ENCODE measurements at regions not wholly inside any gene's neighbourhood (a gene's known extent, or its start where the extent isn't known, plus 50 kb on each side); places are given as distances from the start of the nearest gene placed in this dataset.

DNA sequence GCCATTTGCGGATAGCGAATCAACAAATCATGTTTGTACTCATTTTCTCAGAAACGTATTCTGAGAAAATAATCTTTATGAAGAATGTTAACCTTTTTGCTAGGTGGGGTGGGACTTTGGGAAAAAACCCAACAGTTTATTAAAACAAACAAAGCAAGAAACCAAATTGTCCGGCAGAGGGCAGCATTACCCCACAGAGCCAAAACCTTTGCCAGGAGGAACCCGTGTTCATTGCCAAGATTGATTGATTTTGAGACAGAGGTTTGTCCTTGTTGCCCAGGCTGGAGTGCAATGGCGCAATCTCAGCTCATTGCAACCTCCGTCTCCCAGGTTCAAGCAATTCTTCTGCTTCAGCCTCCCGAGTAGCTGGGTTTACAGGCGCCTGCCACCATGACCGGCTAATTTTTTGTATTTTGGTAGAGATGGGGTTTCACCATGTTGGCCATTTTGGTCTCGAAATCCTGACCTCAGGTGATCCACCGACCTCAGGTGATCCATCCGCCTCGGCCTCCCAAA, 70.8 kb upstream of the RHOU start:
- no peaks in the 10 kb centered on the region for H3K27me3 ChIP-seq (ENCODE audit: control insufficient read depth, insufficient read depth, low read length)
- H3K36me3 ChIP-seq (ENCODE audit: control insufficient read depth, insufficient read depth, low read length) = no peaks in the 10 kb centered on the region
- peak; percentile 78 for ATAC-seq
- TF ChIP-seq TCF7L2 (IDR thresholded peaks at IDR 0.05; ENCODE audit: low read depth, low read length) (no peak), SIN3A (IDR thresholded peaks at IDR 0.05; ENCODE audit: borderline replicate concordance, insufficient read depth, low read depth, low read length) (no peak)
- TF ChIP-seq, protein P1, sequence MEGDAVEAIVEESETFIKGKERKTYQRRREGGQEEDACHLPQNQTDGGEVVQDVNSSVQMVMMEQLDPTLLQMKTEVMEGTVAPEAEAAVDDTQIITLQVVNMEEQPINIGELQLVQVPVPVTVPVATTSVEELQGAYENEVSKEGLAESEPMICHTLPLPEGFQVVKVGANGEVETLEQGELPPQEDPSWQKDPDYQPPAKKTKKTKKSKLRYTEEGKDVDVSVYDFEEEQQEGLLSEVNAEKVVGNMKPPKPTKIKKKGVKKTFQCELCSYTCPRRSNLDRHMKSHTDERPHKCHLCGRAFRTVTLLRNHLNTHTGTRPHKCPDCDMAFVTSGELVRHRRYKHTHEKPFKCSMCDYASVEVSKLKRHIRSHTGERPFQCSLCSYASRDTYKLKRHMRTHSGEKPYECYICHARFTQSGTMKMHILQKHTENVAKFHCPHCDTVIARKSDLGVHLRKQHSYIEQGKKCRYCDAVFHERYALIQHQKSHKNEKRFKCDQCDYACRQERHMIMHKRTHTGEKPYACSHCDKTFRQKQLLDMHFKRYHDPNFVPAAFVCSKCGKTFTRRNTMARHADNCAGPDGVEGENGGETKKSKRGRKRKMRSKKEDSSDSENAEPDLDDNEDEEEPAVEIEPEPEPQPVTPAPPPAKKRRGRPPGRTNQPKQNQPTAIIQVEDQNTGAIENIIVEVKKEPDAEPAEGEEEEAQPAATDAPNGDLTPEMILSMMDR (IDR thresholded peaks at IDR 0.05) = peak; percentile 91
- intact Hi-C loops (cut with micrococcal nuclease; ENCODE audit: unreplicated experiment) = no loop called here
- H3K4me1 ChIP-seq (ENCODE audit: control insufficient read depth, insufficient read depth, low read length) = no peaks in the 10 kb centered on the region
- no peak overlapping the region for H3K27ac ChIP-seq (ENCODE audit: low read length)
- H3K9me3 ChIP-seq (ENCODE audit: control insufficient read depth, insufficient read depth, low read depth, low read length) = no peaks in the 10 kb centered on the region
- H3K4me3 ChIP-seq (ENCODE audit: low read depth in 2 of 2, low read length in 2 of 2) = peak overlapping the region; percentile 18 to 21; a peak in 3 of 4 replicates
- ChIA-PET POLR2A (no interaction called here), CTCF (interaction anchor here (0.8 to 1.2 kb wide), 4 partner anchors 563 to 784 kb away, joined by 3 to 4 read pairs (median 3); no protein-coding TSS in a partner anchor)
- in situ Hi-C loops (cut with HindIII; ENCODE audit: low pct_unique_long_range_greater_than_20kb, low sequenced_read_pairs) = no loop called here
- DNase-seq (ENCODE audit: low read depth, low spot score) = peak; percentile 67
- BruUV-seq (replicated peaks) = no TSS peak

DNA sequence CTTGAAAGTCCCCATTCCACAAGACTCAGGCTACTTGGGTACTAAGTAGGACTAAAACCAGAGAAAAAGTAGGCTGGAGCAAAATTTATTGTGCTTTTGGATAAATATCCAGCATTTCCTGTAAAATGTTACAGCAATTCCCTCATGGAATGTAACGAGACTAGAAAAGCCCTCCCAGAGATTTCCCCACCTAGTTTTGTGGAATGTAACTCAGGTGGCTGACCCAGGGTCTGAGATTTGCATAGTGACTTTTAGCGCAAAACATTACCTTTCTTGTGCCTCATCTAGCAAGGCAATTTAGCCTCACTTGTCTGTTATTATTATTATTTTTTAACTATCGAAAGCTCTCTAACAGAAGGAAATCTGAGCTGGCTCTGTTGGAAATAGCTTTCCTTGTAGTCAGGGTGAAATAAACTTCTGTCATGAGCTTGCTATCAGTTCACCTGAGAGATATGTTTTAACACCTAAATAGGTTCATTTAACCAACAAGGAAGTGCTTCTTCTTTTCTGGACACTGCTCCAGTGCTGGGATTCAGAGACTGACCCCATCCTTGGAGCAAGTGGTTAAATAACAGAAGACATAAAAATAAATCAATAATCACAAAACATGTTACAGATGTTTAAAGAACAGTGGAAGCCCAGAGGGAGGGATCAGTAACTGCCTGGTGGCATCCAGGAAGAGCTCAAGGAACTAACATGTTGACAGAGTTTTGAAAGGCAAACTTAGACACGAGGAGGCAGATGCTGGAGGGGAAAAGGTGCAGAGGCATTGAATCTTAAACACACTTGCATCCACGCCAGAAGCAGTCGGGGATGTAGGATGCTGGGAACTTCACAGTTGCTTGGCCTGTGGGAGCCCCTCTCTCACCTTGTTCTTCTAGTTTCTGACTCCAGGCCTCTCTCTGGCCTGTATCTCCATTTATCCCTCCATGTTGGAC, 68.3 kb upstream of the RHOU start:
- H3K27me3 ChIP-seq (ENCODE audit: control insufficient read depth, insufficient read depth, low read length) = no peaks in the 10 kb centered on the region
- ChIA-PET POLR2A (no interaction called here), CTCF (no interaction called here)
- no peak for DNase-seq (ENCODE audit: low read depth, low spot score)
- in situ Hi-C loops (cut with HindIII; ENCODE audit: low pct_unique_long_range_greater_than_20kb, low sequenced_read_pairs) (no loop called here), intact Hi-C loops (cut with micrococcal nuclease; ENCODE audit: unreplicated experiment) (no loop called here)
- ATAC-seq = no peak
- H3K36me3 ChIP-seq (ENCODE audit: control insufficient read depth, insufficient read depth, low read length) = no peaks in the 10 kb centered on the region
- no peaks in the 10 kb centered on the region for H3K9me3 ChIP-seq (ENCODE audit: control insufficient read depth, insufficient read depth, low read depth, low read length)
- no TSS peak for BruUV-seq (replicated peaks)
- no peak for TF ChIP-seq TCF7L2 (IDR thresholded peaks at IDR 0.05; ENCODE audit: low read depth, low read length)
- TF ChIP-seq POLR2AphosphoS5 (IDR thresholded peaks at IDR 0.05; ENCODE audit: low read depth, low read length) = no peak
- TF ChIP-seq, protein P1 (IDR thresholded peaks at IDR 0.05) = no peak
- TF ChIP-seq SIN3A (IDR thresholded peaks at IDR 0.05; ENCODE audit: borderline replicate concordance, insufficient read depth, low read depth, low read length) = no peak
- TF ChIP-seq, protein P2, sequence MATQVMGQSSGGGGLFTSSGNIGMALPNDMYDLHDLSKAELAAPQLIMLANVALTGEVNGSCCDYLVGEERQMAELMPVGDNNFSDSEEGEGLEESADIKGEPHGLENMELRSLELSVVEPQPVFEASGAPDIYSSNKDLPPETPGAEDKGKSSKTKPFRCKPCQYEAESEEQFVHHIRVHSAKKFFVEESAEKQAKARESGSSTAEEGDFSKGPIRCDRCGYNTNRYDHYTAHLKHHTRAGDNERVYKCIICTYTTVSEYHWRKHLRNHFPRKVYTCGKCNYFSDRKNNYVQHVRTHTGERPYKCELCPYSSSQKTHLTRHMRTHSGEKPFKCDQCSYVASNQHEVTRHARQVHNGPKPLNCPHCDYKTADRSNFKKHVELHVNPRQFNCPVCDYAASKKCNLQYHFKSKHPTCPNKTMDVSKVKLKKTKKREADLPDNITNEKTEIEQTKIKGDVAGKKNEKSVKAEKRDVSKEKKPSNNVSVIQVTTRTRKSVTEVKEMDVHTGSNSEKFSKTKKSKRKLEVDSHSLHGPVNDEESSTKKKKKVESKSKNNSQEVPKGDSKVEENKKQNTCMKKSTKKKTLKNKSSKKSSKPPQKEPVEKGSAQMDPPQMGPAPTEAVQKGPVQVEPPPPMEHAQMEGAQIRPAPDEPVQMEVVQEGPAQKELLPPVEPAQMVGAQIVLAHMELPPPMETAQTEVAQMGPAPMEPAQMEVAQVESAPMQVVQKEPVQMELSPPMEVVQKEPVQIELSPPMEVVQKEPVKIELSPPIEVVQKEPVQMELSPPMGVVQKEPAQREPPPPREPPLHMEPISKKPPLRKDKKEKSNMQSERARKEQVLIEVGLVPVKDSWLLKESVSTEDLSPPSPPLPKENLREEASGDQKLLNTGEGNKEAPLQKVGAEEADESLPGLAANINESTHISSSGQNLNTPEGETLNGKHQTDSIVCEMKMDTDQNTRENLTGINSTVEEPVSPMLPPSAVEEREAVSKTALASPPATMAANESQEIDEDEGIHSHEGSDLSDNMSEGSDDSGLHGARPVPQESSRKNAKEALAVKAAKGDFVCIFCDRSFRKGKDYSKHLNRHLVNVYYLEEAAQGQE (IDR thresholded peaks at IDR 0.05; ENCODE audit: insufficient read depth in 1 of 2, low read depth in 2 of 2, low read length in 1 of 2) = no peak
- H3K4me1 ChIP-seq (ENCODE audit: control insufficient read depth, insufficient read depth, low read length) = no peaks in the 10 kb centered on the region
- no peak overlapping the region for H3K4me3 ChIP-seq (ENCODE audit: low read depth in 2 of 2, low read length in 2 of 2)
- H3K27ac ChIP-seq (ENCODE audit: low read length) = no peak overlapping the region

Measured in Panc1 (cell line).